WERI-Rb-1 (cell line): ENCODE measurements at regions not wholly inside any gene's neighbourhood (a gene's known extent, or its start where the extent isn't known, plus 50 kb on each side); places are given as distances from the start of the nearest gene placed in this dataset.

ENCODE experiments used
- DNase-seq: peaks from one replicate; pipeline ENCODE4 v3.0.0-alpha.2; 2020
- H3K27ac ChIP-seq: fragments of 250-450 bp; sonication (Bioruptor Pico); 2 replicates; pipeline ENCODE4 v1.5.1; 2020; ENCODE audit warnings: mild to moderate bottlenecking, moderate library complexity
- H3K27me3 ChIP-seq: fragments of 250-450 bp; sonication (Bioruptor Pico); 2 replicates; pipeline ENCODE4 v1.5.1; 2021; ENCODE audit warnings: mild to moderate bottlenecking, low read depth, moderate library complexity; ENCODE audit not compliant: insufficient read depth, severe bottlenecking
- H3K36me3 ChIP-seq: fragments of 250-450 bp; sonication (Bioruptor Pico); 2 replicates; pipeline ENCODE4 v1.5.1; 2020; ENCODE audit warnings: mild to moderate bottlenecking, moderate library complexity
- H3K4me3 ChIP-seq: 2 replicates; pipeline ENCODE4 v1.5.1; 2011; ENCODE audit warnings: low read depth, mild to moderate bottlenecking, control low read depth, low read length
- H3K9me3 ChIP-seq: fragments of 250-450 bp; sonication (Bioruptor Pico); 2 replicates; pipeline ENCODE4 v1.5.1; 2021; ENCODE audit warnings: mild to moderate bottlenecking, moderate library complexity; ENCODE audit not compliant: severe bottlenecking
- CTCF ChIP-seq: IDR thresholded peaks from 2 replicates; pipeline ENCODE4 v1.5.1; 2011; ENCODE audit warnings: low read depth, mild to moderate bottlenecking, control low read depth, inconsistent platforms, low read length

GRCh38 chr9:71571186-71571585 lies 197.1 kb downstream of the CEMIP2 start:
- no peak overlapping the region for H3K4me3 ChIP-seq
- H3K9me3 ChIP-seq: no peaks in the 10 kb centered on the region
- DNase-seq: no peak
- no peak for TF ChIP-seq CTCF
- H3K36me3 ChIP-seq: no peaks in the 10 kb centered on the region
- H3K27me3 ChIP-seq: no peaks in the 10 kb centered on the region
- no peak overlapping the region for H3K27ac ChIP-seq

GRCh38 chr9:71567890-71568289 lies 200.4 kb downstream of the CEMIP2 start:
- Histone ChIP-seq H3K4me3 (no peak overlapping the region), H3K9me3 (no peaks in the 10 kb centered on the region), H3K27ac (no peak overlapping the region), H3K36me3 (no peaks in the 10 kb centered on the region), H3K27me3 (no peaks in the 10 kb centered on the region)
- no peak for TF ChIP-seq CTCF
- DNase-seq: no peak

GRCh38 chr9:71562140-71562539 lies 206.2 kb downstream of the CEMIP2 start:
- H3K4me3 ChIP-seq: no peak overlapping the region
- no peaks in the 10 kb centered on the region for H3K27me3 ChIP-seq
- no peak for TF ChIP-seq CTCF
- no peak for DNase-seq
- H3K36me3 ChIP-seq: no peaks in the 10 kb centered on the region
- no peaks in the 10 kb centered on the region for H3K9me3 ChIP-seq
- H3K27ac ChIP-seq: no peak overlapping the region

DNA sequence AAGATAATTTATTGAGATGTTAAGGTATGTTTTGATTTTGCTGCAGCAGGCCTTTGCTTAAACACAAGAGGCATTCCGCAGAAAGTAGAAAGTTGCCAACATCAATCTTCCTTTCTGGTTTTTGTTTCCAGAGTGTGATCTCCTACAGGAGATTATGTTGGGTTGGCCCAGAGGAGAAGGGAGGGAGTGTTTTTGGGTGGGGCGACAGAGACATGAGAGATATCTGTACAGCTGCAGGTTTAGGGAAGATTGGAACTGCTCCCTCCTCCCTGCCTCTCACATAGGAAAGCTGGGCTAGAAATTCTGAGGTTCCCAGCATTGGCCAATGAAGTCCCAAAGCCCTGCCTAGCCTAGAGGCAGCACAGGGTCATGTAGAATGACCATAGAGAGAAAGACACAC lies 211.0 kb downstream of the CEMIP2 start:
- Histone ChIP-seq H3K4me3 (no peak overlapping the region), H3K27me3 (no peaks in the 10 kb centered on the region), H3K9me3 (no peaks in the 10 kb centered on the region), H3K36me3 (no peaks in the 10 kb centered on the region), H3K27ac (no peak overlapping the region)
- no peak for TF ChIP-seq CTCF
- no peak for DNase-seq

GRCh38 chr9:71552480-71552879 lies 215.8 kb downstream of the CEMIP2 start:
- TF ChIP-seq CTCF: no peak
- Histone ChIP-seq H3K4me3 (no peak overlapping the region), H3K36me3 (no peaks in the 10 kb centered on the region), H3K27ac (no peak overlapping the region), H3K27me3 (no peaks in the 10 kb centered on the region), H3K9me3 (no peaks in the 10 kb centered on the region)
- DNase-seq: peak; percentile 59

- H3K4me3 ChIP-seq: no peak overlapping the region
- H3K36me3 ChIP-seq: no peaks in the 10 kb centered on the region
- H3K27me3 ChIP-seq: no peaks in the 10 kb centered on the region
- no peak for DNase-seq
- no peaks in the 10 kb centered on the region for H3K9me3 ChIP-seq
- H3K27ac ChIP-seq: no peak overlapping the region
- no peak for TF ChIP-seq CTCF
Measured at GRCh38 chr9:71549023-71549422, 219.3 kb downstream of the CEMIP2 start.
